ENCODE measurements at regions not wholly inside any gene's neighbourhood (a gene's known extent, or its start where the extent isn't known, plus 50 kb on each side); places are given as distances from the start of the nearest gene placed in this dataset.
"Not testable (repeated sequence)": the region's sequence is repeated elsewhere in the genome, so short reads cannot be mapped to it uniquely, and the experiment has no call there.

GRCh38 chr1:244154872-244155531, 103.9 kb downstream of the ZBTB18 start:
- in situ Hi-C loops (cut with MboI; ENCODE audit: low sequenced_read_pairs, unreplicated experiment): no loop called here
- TF ChIP-seq, protein P1, sequence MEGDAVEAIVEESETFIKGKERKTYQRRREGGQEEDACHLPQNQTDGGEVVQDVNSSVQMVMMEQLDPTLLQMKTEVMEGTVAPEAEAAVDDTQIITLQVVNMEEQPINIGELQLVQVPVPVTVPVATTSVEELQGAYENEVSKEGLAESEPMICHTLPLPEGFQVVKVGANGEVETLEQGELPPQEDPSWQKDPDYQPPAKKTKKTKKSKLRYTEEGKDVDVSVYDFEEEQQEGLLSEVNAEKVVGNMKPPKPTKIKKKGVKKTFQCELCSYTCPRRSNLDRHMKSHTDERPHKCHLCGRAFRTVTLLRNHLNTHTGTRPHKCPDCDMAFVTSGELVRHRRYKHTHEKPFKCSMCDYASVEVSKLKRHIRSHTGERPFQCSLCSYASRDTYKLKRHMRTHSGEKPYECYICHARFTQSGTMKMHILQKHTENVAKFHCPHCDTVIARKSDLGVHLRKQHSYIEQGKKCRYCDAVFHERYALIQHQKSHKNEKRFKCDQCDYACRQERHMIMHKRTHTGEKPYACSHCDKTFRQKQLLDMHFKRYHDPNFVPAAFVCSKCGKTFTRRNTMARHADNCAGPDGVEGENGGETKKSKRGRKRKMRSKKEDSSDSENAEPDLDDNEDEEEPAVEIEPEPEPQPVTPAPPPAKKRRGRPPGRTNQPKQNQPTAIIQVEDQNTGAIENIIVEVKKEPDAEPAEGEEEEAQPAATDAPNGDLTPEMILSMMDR (IDR thresholded peaks at IDR 0.05; ENCODE audit: borderline replicate concordance, control extremely low read depth, extremely low read depth, insufficient read depth, missing control alignments): no peak
- DNase-seq (ENCODE audit: low spot score): no peak

- TF ChIP-seq, protein P1 (IDR thresholded peaks at IDR 0.05; ENCODE audit: borderline replicate concordance, control extremely low read depth, extremely low read depth, insufficient read depth, missing control alignments): no peak
- no peak for DNase-seq (ENCODE audit: low spot score)
- in situ Hi-C loops (cut with MboI; ENCODE audit: low sequenced_read_pairs, unreplicated experiment): no loop called here
Observed at GRCh38 chr1:244155661-244156060, 104.6 kb downstream of the ZBTB18 start.

- in situ Hi-C loops (cut with MboI; ENCODE audit: low sequenced_read_pairs, unreplicated experiment); DNase-seq (ENCODE audit: low spot score): not testable (repeated sequence)
Observed at GRCh38 chr1:244156617-244157016, 105.5 kb downstream of the ZBTB18 start.

DNA sequence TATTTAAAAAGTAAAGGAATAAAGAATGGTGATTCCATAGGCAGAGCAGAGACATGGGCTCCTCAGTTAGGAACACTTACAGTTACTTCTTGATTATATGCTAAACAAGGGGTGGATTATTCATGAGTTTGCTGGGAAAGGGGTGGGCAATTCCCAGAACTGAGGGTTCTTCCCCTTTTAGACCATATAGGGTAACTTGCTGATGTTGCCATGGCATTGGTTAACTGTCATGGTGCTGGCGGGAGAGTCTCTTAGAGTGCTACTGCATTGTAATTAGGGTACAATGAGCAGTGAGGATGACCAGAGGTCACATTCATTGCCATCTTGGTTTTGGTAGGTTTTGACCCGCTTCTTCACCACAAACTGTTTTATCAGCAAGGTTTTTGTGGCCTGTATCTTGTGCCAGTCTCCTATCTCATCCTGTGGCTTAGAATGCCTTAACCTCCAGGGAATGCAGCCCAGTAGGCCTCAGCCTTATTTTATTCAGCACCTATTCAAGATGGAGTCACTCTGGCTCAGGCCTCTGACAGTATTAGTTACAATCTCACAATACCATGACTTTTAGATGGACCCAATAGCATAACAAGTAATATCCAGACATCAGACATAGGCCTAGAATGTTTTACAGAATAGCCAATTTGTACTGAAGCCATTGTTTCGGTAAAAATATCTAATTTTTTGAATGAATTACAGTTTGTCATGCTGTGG, 106.8 kb downstream of the ZBTB18 start:
- DNase-seq (ENCODE audit: low spot score): no peak
- in situ Hi-C loops (cut with MboI; ENCODE audit: low sequenced_read_pairs, unreplicated experiment): no loop called here
- TF ChIP-seq, protein P1 (IDR thresholded peaks at IDR 0.05; ENCODE audit: borderline replicate concordance, control extremely low read depth, extremely low read depth, insufficient read depth, missing control alignments): no peak

DNA sequence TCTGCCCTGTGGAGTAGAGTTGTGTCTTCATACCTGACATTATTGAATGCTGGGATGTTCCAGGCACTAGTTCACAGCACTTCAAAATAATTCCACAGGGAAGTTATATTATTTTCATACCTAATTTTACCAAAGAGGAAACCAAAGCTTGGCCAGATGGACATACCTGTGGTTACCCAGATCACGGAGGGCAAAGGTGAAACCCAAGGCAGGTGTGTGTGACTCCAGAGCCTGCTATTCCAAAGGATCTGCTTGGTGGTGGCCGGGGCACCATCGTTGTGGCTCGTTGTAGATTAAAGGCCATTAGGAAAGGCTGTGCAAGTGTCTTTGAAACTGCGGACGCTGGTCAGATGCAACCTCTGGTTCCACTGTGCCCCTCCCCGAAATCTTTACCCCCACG, 108.6 kb downstream of the ZBTB18 start:
- TF ChIP-seq, protein P1 (IDR thresholded peaks at IDR 0.05; ENCODE audit: borderline replicate concordance, control extremely low read depth, extremely low read depth, insufficient read depth, missing control alignments): no peak
- no peak for DNase-seq (ENCODE audit: low spot score)
- in situ Hi-C loops (cut with MboI; ENCODE audit: low sequenced_read_pairs, unreplicated experiment): no loop called here

GRCh38 chr1:244160455-244161235, 109.6 kb downstream of the ZBTB18 start:
- in situ Hi-C loops (cut with MboI; ENCODE audit: low sequenced_read_pairs, unreplicated experiment): no loop called here
- no peak for DNase-seq (ENCODE audit: low spot score)
- TF ChIP-seq, protein P1 (IDR thresholded peaks at IDR 0.05; ENCODE audit: borderline replicate concordance, control extremely low read depth, extremely low read depth, insufficient read depth, missing control alignments): no peak

GRCh38 chr1:244161236-244161510, 110.1 kb downstream of the ZBTB18 start:
- TF ChIP-seq, protein P1 (IDR thresholded peaks at IDR 0.05; ENCODE audit: borderline replicate concordance, control extremely low read depth, extremely low read depth, insufficient read depth, missing control alignments): no peak
- no peak for DNase-seq (ENCODE audit: low spot score)
- in situ Hi-C loops (cut with MboI; ENCODE audit: low sequenced_read_pairs, unreplicated experiment): no loop called here
